Astrocyte of the spinal cord (primary cell): ENCODE measurements at regions not wholly inside any gene's neighbourhood (a gene's known extent, or its start where the extent isn't known, plus 50 kb on each side); places are given as distances from the start of the nearest gene placed in this dataset.
"Not testable (repeated sequence)": the region's sequence is repeated elsewhere in the genome, so short reads cannot be mapped to it uniquely, and the experiment has no call there.

Source experiments
- DNase-seq: peaks from one replicate; pipeline ENCODE4 v3.0.0; 2011; ENCODE audit warnings: low read depth, low spot score
- H3K4me3 ChIP-seq: 2 replicates; pipeline ENCODE4 v1.5.1; 2011; ENCODE audit warnings: low read depth, mild to moderate bottlenecking, low read length, moderate library complexity
- in situ Hi-C: cut with HindIII; loops from 2 replicates; pipeline ENCODE4 v1.10.0; 2017; ENCODE audit warnings: low sequenced_read_pairs
- TF ChIP-seq, protein P1 (sequence below): IDR thresholded peaks from 2 replicates; pipeline ENCODE4 v1.5.1; 2012; ENCODE audit warnings: low read depth, mild to moderate bottlenecking, low read length, inconsistent platforms

DNA sequence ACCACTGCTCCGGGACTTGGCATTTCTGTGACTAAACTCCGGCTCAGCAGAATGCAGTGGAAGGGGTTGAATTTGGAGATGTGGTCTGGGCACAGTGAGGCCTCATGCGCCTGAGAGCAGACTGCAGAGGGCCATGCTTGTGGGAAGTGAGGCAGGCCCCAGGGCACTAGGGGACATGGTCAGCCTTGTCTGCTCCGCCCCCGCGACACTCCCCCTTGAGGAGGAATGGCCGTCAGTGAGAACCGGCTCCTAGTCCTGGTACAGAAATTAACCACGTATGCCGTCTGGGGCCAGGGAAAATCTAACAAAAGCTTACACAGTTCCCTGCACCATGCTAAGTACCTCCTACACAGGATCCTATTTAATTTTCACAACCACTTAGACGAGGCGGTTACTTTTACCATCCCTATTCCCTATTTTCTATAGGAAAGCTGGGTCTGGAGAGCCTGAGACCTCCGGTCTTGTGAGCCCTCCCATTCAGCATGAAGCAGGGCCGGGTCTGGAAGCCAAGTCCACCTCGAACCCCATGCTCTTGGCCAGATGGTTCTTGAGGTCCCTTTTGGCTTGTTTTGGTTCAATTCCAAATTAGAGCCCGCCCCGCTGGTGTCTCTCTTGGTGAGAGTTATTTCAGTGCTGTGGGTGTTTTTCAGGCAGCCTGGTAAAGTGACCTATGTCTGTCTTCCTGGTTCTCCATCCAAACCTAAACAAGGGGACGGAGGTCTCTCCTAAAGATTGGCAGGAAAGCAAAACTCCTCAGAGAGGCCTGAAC, 87.7 kb upstream of the PITRM1 start:
- in situ Hi-C loops: no loop called here
- TF ChIP-seq, protein P1, sequence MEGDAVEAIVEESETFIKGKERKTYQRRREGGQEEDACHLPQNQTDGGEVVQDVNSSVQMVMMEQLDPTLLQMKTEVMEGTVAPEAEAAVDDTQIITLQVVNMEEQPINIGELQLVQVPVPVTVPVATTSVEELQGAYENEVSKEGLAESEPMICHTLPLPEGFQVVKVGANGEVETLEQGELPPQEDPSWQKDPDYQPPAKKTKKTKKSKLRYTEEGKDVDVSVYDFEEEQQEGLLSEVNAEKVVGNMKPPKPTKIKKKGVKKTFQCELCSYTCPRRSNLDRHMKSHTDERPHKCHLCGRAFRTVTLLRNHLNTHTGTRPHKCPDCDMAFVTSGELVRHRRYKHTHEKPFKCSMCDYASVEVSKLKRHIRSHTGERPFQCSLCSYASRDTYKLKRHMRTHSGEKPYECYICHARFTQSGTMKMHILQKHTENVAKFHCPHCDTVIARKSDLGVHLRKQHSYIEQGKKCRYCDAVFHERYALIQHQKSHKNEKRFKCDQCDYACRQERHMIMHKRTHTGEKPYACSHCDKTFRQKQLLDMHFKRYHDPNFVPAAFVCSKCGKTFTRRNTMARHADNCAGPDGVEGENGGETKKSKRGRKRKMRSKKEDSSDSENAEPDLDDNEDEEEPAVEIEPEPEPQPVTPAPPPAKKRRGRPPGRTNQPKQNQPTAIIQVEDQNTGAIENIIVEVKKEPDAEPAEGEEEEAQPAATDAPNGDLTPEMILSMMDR: no peak
- H3K4me3 ChIP-seq: no peak overlapping the region
- DNase-seq: no peak

DNA sequence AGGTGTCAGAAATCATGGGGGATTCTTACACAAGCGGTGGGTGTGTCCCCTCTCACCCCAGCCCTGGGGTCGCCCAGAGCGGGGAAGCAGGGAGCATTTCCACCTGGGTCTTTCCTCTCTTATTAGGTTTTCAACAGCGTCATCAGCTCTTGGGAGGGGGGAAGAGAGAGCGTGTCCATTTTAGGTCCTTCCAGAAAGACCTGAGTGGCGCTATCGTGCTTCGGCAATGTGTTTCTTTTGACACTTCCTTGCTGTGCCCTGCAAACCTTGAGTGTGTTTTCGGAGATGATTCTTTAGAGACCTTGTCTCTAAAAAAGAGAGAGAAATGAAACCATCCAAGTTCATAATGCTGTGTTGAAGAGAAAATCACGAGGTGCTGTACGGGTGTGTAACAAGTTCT, 86.9 kb upstream of the PITRM1 start:
- in situ Hi-C loops: no loop called here
- TF ChIP-seq, protein P1: no peak
- DNase-seq: no peak
- no peak overlapping the region for H3K4me3 ChIP-seq

DNA sequence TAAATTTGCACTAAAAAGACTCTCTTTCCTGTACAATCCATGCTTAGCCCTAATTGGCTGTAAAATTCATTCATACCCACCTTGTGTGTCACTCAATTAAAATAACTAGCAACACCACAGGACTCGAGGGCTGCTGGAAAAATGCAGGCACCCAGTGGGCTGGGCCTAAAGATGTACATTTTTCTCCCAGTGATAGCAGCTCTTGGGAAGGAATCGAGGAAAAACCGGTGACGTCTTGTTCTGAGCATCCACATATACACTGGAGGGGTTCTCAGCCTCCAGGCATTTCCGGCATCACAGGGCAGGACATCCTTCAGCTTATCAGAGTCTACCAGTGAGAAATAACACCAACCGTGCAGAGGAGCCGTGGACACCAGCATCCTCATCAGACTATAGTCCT, 85.8 kb upstream of the PITRM1 start:
- no peak for DNase-seq
- TF ChIP-seq, protein P1: no peak
- no peak overlapping the region for H3K4me3 ChIP-seq
- in situ Hi-C loops: no loop called here

DNA sequence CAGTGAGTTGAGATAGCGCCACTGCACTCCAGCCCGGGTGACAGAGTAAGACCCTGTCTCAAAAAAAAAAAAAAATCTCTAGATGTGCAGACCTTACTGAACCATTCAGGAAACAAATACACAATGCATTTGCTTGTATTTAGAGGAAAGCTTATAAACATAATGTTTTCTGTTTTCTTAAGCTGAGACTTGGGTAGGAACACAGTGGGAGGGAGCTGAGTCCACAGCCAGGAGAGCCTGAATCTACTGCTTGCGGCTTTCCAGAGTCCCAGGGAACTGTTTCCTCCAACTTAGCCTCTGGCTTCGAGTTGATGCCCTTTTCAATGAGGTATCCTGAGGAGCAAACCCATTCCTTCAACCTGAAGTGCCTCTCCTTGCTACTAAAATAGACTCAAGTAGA, 83.0 kb upstream of the PITRM1 start:
- no peak for DNase-seq
- TF ChIP-seq, protein P1: no peak
- in situ Hi-C loops: no loop called here
- no peak overlapping the region for H3K4me3 ChIP-seq

DNA sequence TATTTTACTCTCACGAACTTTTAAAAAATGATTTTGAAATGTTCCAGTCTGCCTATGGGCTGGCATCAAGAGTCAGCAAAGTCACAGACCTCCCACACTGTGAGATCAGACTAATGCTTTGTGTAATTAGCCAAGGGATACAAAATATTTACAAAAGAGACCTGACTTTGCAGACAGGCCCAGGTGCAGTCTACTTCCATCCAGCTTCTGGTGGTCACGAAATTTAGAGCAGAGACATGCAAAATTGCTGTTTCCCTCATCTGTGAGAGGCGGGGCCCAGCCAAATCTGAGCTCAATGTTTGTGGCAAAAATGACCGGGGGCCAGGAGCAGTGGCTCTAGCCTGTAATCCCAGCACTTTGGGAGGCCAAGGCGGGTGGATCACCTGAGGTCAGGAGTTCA, 82.5 kb upstream of the PITRM1 start:
- no peak overlapping the region for H3K4me3 ChIP-seq
- TF ChIP-seq, protein P1: no peak
- DNase-seq: no peak
- in situ Hi-C loops: no loop called here

DNA sequence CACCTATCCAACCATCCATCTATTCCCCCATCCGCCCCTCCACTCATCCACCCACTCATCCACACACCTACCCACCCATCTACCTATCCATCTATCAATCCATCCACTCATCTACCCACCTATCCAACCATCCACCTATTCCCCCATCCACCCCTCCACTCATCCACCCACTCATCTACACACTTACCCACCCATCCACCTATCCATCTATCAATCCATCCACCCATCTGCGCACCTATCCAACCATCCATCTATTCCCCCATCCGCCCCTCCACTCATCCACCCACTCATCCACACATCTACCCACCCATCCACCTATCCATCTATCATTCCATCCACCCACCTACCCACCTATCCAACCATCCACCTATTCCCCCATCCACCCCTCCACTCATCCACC, 81.4 kb upstream of the PITRM1 start:
- in situ Hi-C loops, H3K4me3 ChIP-seq, DNase-seq: not testable (repeated sequence)

DNA sequence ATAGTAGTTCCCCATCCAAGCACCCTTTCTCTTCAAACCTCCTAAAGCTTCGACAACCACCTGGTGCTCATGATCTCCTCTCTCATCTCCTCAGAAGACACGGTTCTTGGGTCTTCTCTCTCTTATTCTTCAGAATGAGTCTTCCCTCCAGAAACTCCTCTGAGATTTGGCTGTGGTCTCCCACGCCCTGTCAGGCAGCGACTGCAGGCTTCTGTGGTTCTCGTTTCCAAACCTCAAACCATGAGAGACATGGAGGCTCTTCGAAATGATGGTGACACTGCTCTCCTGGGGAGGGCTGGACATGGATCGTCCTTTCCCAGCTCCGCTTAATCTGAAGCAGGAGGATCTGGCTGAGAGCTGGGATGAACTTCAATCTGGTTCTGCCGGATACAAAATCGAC, 78.6 kb upstream of the PITRM1 start:
- in situ Hi-C loops: no loop called here

More for the DNA sequence above, 78.6 kb upstream of the PITRM1 start:
- no peak for DNase-seq
- TF ChIP-seq, protein P1: no peak
- no peak overlapping the region for H3K4me3 ChIP-seq
